GM18861 (cell line): ENCODE measurements at regions not wholly inside any gene's neighbourhood (a gene's known extent, or its start where the extent isn't known, plus 50 kb on each side); places are given as distances from the start of the nearest gene placed in this dataset.
"Not testable (repeated sequence)": the region's sequence is repeated elsewhere in the genome, so short reads cannot be mapped to it uniquely, and the experiment has no call there.

Experiments
- ATAC-seq: cut with Tn5 transposase; IDR thresholded peaks from one replicate; pipeline ENCODE4 v1.9.1; 2021; ENCODE audit not compliant: unreplicated experiment

- ATAC-seq: no peak
These were observed 144.5 kb downstream of the MEX3B start for GRCh38 chr15:81901319-81901718.

GRCh38 chr15:81899730-81900129, 146.1 kb downstream of the MEX3B start:
- no peak for ATAC-seq

GRCh38 chr15:81899024-81899423, 146.8 kb downstream of the MEX3B start:
- ATAC-seq: no peak

GRCh38 chr15:81897057-81897677, 148.7 kb downstream of the MEX3B start:
- no peak for ATAC-seq

- no peak for ATAC-seq
These were observed 149.5 kb downstream of the MEX3B start for GRCh38 chr15:81896356-81896755.

GRCh38 chr15:81895723-81896122, 150.1 kb downstream of the MEX3B start:
- no peak for ATAC-seq

GRCh38 chr15:81894061-81894460, 151.8 kb downstream of the MEX3B start:
- ATAC-seq: no peak

GRCh38 chr15:81893182-81893835, 152.5 kb downstream of the MEX3B start:
- no peak for ATAC-seq

- no peak for ATAC-seq
These were observed 155.3 kb downstream of the MEX3B start for GRCh38 chr15:81890496-81890895.

- ATAC-seq: no peak
These were observed 156.3 kb downstream of the MEX3B start for GRCh38 chr15:81889485-81889881.

- no peak for ATAC-seq
These were observed 156.9 kb downstream of the MEX3B start for GRCh38 chr15:81888748-81889484.

- no peak for ATAC-seq
These were observed 157.9 kb downstream of the MEX3B start for GRCh38 chr15:81887912-81888311.

GRCh38 chr15:81887188-81887587, 158.6 kb downstream of the MEX3B start:
- ATAC-seq: not testable (repeated sequence)

- no peak for ATAC-seq
These were observed 159.2 kb downstream of the MEX3B start for GRCh38 chr15:81886591-81886990.

- no peak for ATAC-seq
These were observed 159.7 kb downstream of the MEX3B start for GRCh38 chr15:81886080-81886479.

- ATAC-seq: no peak
These were observed 160.7 kb downstream of the MEX3B start for GRCh38 chr15:81885135-81885534.

- no peak for ATAC-seq
These were observed 163.3 kb downstream of the MEX3B start for GRCh38 chr15:81882504-81882903.

GRCh38 chr15:81880833-81881232, 165.0 kb downstream of the MEX3B start:
- ATAC-seq: no peak

- ATAC-seq: peak; percentile 76
These were observed 165.5 kb downstream of the MEX3B start for GRCh38 chr15:81880314-81880713.

GRCh38 chr15:81875717-81876116, 170.1 kb downstream of the MEX3B start:
- ATAC-seq: not testable (repeated sequence)

- ATAC-seq: not testable (repeated sequence)
These were observed 175.1 kb downstream of the MEX3B start for GRCh38 chr15:81870746-81871106.

GRCh38 chr15:81870062-81870745, 175.6 kb downstream of the MEX3B start:
- ATAC-seq: not testable (repeated sequence)
